SW 1271 (cell line): ENCODE measurements at regions not wholly inside any gene's neighbourhood (a gene's known extent, or its start where the extent isn't known, plus 50 kb on each side); places are given as distances from the start of the nearest gene placed in this dataset.
A peak's percentile ranks its signal among the peaks of the same experiment; 100 is the strongest.
"Not testable (repeated sequence)": the region's sequence is repeated elsewhere in the genome, so short reads cannot be mapped to it uniquely, and the experiment has no call there.

Experiments
- DNase-seq, 2 experiments: peaks; one replicate each; lab custom pipeline; 2025; lab: John Stamatoyannopoulos, UW

- DNase-seq = no peak
Observed at GRCh38 chr16:51851111-51851510, 695.8 kb downstream of the TOX3 start.

- DNase-seq = no peak
Observed at GRCh38 chr16:51849715-51850114, 697.2 kb downstream of the TOX3 start.

GRCh38 chr16:51845586-51846305, 694.7 kb upstream of the SALL1 start:
- no peak for DNase-seq

- DNase-seq = peak in 1 of 2 experiments; percentile 47
Observed at GRCh38 chr16:51839727-51840462, 688.8 kb upstream of the SALL1 start.

GRCh38 chr16:51834794-51835193, 683.7 kb upstream of the SALL1 start:
- DNase-seq = no peak

GRCh38 chr16:51834133-51834532, 683.1 kb upstream of the SALL1 start:
- DNase-seq = no peak

GRCh38 chr16:51831595-51832367, 680.7 kb upstream of the SALL1 start:
- no peak for DNase-seq

- DNase-seq = not testable (repeated sequence)
Observed at GRCh38 chr16:51831034-51831433, 680.0 kb upstream of the SALL1 start.

GRCh38 chr16:51825779-51826178, 674.7 kb upstream of the SALL1 start:
- no peak for DNase-seq

- no peak for DNase-seq
Observed at GRCh38 chr16:51822471-51822870, 671.4 kb upstream of the SALL1 start.

GRCh38 chr16:51821527-51821926, 670.5 kb upstream of the SALL1 start:
- no peak for DNase-seq

GRCh38 chr16:51820176-51820575, 669.1 kb upstream of the SALL1 start:
- DNase-seq = no peak

GRCh38 chr16:51818342-51818944, 667.4 kb upstream of the SALL1 start:
- no peak for DNase-seq

GRCh38 chr16:51816929-51817328, 665.9 kb upstream of the SALL1 start:
- no peak for DNase-seq

GRCh38 chr16:51815523-51815922, 664.5 kb upstream of the SALL1 start:
- no peak for DNase-seq

- DNase-seq = no peak
Observed at GRCh38 chr16:51814617-51815016, 663.5 kb upstream of the SALL1 start.

- DNase-seq = no peak
Observed at GRCh38 chr16:51813609-51814008, 662.5 kb upstream of the SALL1 start.

- DNase-seq = no peak
Observed at GRCh38 chr16:51812945-51813344, 661.9 kb upstream of the SALL1 start.

- no peak for DNase-seq
Observed at GRCh38 chr16:51807551-51807950, 656.5 kb upstream of the SALL1 start.

GRCh38 chr16:51801635-51802034, 650.6 kb upstream of the SALL1 start:
- no peak for DNase-seq

GRCh38 chr16:51797669-51798259, 646.7 kb upstream of the SALL1 start:
- DNase-seq = no peak

GRCh38 chr16:51779240-51779639, 628.2 kb upstream of the SALL1 start:
- DNase-seq = no peak
